GM18867 (cell line): ENCODE measurements at regions not wholly inside any gene's neighbourhood (a gene's known extent, or its start where the extent isn't known, plus 50 kb on each side); places are given as distances from the start of the nearest gene placed in this dataset.

Source experiments
- ATAC-seq: cut with Tn5 transposase; IDR thresholded peaks from one replicate; pipeline ENCODE4 v1.9.1; 2021; ENCODE audit warnings: mild to moderate bottlenecking, moderate library complexity; ENCODE audit not compliant: unreplicated experiment

DNA sequence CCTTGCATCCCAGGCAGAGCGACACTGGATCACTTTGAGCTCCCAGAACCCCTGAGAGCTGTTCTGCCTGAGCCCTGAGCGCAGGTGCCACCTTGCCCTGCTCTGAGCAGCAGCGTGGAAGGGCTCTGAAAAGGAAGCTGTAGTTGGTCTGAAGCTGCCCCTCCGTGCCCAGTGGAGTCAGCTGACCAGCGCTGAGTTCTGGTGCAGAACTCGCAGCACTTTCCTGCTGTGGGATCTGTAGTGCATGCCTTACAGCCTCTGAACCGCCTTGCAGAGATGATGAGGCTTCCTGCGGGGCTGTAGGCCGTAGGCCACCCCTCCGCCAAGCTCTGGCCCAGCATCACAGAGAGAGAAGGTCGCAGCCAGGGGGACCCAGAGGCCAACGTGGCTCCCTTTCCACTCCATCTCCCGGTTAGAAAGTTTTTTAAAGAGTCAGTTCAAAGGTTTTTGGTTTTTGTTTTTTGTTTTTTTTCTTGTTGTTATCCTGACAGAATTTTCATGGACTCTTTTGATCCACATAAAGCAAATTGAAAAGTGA is 158.3 kb upstream of the CST7 start:
- ATAC-seq: no peak

DNA sequence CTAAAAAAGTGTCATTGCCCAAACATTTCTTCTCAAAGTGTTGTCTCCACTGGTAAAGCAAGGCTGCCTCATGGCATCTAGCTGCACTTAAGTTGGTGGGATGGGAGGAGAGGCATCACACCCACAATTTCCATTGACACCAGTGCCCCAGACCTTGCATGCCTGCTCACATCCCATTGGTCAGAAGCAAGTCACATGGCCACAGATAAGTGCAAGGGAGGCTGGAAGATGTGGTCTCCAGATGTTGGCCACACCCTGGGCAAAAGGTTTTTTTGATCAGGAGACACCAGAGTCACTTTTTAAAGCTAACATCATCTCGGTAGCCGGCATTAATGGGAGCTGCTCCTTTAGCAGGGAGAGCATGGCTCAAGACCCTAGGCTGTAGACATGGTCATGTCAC is 157.1 kb upstream of the CST7 start:
- no peak for ATAC-seq

DNA sequence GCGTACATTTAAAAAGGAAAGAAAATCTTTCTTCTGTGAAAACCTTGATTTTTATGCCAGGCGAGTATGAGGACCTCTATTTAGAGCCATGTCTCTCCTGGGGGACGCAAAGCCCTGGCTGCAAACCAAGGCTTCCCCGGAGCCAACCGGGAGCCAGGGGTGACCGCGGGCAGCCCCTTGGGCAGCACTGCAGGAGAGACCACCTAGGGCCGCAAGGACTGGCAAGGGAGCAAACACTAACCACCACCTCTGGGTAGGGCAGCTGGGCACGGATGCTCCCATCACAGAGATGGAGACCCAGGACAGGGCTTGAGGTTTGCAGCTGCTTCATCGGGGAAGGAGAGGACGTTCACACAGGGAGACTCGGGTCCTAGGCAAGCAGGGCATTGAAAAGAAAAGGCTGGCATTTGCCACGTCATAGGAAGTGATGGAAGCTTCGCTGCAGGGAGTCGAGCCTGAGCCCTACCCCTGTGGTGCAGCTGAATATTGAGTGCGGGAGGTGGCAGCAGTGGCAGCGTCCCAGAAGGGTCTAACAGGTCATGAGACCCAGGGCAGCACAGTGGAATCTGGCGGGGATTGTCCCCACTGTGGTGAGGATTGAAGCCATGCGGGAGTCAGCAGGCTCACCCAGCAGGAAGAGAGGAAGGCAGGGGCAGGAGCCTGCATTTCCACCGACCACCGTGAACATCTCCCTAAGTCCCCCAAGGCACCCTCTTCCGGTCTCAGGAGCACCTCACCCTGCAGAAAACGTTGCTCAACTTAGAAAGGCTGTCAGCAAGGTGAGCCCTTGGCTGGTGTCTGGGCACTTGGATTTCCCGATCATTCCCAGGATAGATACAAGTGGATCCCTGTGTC is 156.2 kb upstream of the CST7 start:
- ATAC-seq: no peak

DNA sequence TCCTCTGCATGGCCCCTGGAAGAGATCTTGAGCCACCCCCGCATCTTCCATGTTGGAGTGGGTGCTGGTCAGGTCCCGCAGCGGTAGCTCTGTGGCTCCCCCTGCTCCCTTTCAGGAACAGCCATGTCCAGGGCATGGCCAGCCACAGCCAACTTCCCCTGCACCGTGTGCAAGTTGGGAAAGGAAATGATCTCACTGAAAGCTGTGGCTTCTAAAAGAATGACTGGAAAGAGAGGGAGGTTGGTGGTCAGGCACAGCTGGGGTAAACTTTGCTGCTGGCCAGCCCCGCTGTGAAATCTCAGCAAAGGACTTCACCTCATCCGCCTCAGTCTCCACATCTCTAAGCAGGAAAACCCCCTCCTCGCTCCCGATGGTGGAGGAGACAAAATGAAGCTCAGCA is 153.6 kb upstream of the CST7 start:
- ATAC-seq: no peak

DNA sequence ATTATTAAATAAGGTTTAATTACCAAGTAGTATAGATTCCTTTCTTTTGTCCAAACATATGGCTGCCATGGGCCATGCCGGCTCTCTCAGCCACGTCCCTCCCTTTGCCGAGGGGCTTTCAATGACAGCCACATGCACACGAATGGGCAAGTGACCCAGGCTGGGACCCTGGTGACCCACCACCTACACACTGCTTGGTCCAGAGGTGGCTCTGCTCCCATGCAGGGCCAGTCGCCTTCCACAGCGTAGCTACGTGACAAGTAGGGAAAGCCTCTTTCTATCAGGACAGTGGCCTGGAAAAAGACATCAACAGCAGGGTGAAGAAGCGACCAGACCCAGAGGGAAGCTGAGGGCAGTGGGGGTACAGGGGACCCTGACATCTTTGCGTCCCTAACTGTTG is 152.8 kb upstream of the CST7 start:
- no peak for ATAC-seq

DNA sequence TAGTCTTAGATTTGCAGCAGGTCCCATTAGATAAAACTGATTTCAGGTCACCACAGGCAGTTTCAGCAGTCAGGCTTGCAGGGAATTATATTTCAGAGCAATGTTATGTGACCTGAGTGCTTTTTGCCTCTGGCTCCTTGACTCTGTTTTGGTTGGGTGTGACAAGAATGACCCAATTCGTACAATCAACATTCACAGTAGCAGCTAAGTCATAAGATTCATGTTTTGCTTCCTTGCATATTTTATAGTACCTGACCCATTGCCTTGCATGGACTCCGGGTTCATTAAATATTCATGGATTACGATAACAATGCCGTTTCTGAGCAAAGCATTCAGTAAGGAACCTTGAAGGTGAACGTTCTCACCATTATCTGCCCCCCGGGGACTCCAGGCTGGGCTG is 152.0 kb upstream of the CST7 start:
- ATAC-seq: no peak

DNA sequence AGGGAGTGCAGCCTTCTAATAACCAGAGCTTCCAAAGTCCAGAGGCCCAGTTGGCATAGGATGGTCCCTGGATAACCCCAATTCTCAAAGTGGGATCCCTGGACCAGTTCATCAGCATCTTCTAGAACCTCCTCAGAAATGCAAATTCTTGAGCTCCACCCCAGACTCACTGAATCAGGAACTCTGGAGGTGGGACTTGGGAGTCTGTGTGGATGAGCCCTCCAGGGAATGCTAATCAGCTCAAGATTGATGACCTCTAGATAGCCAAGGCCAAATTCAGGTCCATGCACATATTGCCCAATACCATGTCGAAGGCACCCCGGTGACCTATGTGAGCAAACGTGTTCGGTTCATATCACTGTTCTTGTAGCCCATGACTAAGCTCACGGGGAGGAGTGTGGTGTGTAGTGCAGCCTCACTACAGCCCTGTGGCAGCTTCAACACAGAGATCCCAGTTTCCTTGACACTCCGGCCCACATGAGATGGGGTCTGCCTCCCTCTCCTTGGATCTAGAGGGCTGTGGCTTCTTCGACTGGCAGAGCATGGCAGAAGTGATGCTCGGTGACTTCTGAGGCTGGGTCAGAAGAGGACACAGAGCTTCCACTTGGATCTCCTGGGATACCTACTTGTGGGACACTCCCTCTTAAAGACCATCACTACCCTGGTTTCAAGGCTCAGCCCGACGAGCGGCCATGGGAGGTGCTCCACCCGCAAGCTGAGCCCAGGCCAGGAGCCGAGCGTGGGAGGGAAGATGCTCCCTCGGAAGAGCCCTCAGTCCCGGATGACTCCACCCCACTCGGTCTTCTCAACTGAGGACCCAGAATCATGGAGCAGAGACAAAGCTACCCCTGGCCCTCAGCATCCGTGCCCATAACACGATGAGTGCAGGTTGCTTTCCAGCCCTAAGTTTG is 151.1 kb upstream of the CST7 start:
- no peak for ATAC-seq

DNA sequence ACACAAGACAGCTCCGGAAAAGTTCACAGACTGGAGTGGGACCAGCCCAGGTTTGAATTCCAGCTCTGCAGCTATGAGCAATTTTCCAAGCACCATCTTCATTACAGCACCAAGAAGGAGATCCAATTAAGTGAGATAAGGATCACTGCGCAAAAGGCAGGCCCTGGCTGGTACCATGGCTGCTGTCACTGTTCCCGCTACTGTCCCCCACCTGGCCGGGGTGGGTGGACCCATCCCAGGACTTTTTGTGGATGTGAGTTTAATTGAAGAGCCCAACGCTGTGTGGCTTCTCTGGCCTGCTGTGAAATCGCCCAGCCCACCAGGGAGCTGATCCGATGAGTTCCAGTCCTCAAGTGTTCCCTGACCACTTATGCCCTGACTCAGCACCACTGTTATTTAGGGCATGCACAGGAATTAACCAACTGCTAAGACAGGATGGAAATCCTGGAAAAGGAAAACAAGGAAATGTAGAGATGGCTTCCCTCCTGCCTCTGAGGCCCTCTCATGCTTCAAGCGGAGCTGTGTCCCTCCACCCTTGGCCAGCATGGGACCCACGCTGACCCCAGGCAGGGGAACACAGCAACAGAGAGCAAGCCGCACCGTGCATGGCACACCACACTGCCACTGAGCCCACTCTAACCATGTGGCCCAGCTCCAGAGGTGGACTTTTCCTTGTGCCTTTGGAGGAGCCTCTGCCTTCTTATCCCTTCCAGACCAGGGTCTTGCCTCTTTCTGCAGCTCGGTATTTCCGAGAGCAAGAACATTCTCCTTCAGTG is 150.0 kb upstream of the CST7 start:
- no peak for ATAC-seq

DNA sequence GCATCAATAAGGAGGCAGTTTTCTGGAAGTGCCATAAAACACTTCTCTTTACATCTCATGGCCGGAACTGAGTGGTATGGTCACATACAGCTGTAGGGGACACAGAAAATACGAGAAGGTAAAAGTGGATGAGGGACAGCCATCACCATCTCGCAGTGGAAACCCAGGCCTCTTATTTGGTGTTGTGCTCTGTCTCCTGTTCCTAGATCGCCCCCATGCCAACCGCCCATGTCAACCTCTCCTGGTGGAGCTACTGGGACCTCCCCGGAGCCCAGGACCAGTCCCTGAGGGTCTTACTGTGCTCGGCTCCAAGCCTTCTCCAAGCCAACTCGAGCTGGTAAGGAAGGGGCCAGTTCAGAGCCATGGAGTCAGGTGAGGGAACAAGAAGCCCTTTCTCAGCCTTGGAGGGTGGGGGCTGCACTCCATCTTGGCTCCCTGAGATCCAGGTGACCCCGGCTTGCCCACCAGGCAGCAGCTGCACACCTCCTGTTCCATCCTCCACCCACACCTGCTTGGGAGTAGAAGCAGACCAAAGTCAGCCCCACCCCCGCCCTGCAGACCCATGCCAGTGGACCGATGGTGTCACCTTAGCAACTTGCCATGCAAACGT is 149.0 kb upstream of the CST7 start:
- no peak for ATAC-seq

DNA sequence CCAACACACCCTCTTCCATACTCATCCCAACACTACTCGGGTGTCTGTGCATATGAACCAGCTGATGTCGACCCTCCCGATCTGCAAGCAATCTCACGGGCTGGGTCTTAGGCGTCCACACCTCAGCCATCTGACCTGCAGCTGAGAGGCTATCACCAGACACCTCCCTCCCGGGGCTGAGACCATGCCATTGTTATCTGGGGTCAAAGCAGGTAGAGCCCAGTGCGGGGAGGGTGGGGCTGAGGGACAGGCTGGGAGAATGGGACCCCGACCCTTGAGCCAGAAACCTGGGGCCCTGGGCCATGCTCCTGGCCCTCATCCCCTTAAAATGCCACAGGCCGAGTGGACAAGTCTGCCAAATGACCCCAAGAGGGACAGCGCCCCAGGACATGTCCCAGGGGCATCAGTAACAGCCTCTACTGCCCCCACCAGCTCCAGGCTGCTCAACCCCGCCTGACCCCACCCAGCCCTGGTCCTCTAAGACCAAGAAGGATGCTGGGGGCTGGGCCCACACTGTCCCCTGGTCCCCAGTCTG is 146.7 kb upstream of the CST7 start:
- no peak for ATAC-seq

DNA sequence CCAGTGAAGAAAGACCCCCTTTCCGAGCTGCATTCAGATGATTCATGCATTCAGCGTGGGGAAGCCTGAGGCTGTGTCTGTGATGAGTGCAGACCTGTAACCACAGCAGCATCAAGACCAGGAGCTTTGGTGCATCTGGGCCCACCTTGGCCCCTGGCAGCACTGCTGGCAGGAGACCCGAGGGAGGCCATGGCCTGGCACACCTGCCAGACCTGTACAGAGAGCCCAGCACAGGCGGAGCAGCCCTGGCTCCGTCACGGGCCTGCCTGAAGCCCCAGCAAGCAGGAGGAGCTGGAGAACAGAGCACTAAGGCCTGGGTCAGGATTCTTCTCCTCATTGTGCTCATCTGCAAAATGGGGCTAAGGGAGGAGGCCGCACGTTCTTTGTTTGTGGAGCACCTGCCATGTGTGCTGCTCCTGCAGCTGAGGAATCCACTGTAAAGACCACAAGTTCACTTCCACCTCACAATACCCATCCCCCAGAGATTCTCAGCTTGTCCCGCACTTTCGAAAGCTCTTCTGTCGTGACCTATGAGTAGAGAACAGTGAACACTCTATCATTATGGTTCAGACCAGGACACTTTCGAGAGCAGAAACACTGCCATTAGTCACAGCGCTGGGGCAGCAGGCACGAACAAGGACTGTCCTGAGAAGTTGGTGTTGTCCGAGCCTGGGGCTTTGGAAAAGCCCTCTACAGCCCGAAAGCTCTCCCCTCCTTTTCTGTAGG is 144.4 kb upstream of the CST7 start:
- ATAC-seq: no peak

DNA sequence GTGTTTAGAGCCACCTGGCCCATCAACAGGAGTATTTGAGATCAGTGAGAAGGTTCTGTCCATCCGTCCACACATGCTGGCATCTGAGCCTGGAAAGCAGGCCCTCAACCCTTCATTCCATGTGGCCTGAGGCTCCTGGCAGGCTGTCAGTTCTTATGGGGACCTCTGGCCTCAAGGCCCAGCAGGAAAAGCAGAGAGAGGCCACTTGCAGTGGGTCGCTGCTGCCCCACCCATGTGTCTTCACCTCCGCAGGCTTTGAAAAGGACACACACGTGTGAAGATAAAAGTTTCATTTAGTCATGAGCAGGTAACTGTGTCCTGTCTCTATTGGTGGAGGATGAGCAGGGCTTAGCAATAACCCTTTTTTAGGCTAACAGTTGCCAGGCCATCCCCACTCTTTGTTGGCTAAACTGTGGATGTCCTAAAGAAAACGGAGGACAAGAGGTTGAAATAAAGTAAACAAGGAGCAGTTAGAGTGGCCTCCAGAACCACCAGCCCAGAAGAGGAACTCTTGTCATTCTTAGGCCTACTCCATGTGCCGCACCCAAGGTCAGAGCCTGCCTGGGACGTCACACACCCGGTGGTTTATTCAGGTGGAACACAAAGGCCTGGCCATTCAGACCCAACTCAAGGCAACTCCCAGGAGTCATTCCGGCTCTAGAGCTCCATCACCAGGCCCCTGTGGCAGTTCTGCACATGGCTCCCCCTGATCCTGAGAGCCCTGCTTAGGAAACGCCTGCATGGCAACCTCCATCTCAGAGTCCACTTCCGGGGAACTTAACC is 143.4 kb upstream of the CST7 start:
- no peak for ATAC-seq

DNA sequence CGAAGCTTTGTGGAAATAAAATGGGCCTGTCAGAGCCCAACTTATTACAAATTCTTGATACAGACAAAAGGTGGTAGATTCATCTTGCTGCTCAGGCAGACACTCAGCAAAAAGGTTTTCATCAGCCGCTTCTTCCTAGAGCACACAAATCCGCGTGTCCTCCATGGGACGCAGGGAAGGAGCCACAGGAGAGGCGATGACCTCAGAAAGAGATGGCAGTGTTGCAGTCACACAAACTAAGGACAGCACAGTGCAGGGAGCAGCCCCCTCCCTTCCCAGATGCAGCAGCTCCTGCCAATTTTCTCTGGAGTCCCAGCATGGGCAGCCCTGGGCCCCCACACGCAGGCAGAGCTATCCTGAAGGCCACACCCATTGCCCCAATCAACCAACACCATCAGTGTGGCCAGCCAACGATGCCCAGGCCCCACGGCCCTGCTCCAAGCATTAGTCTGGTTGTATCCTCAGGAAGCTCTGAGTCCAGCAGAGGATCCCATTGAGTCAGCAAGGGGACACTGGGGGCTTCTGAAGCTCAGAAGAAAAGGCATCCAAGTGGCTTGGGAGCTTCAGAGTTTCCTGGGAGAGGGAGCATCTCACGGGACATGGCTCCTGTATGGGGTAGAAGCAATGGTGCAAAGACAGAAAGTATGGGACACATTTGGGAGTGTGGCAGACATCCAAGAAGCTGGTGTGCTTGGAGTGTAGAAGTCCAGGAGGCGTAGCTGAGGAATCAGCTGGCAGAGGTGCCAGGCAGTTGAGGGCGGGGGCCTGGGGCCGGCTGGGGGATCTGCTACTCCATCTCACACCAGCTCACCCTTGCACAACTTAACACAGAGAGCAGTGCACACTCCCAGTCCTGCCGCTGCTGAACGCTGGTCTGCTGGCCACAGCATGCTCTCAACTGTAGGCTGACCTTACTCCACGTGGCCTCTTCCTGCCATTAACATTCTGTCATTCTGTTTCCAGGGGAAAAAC is 142.1 kb upstream of the CST7 start:
- ATAC-seq: no peak

DNA sequence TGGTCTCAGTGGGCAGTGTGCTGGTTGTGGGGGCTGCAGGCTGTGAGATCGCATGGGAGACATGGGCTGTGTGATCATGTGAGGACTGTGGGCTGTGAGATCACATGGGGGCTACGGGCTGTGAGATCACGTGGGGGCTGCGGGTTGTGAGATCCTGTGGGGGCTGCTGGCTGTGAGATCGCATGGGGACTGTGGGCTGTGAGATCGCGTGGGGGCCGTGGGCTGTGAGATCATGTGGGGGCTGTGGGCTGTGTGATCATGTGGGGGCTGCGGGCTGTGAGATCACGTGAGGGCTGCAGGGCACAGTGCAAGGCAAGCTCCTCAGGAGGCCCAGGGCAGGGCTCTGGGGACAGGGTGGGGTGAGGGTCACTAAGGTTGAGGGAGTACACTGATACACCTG is 140.5 kb upstream of the CST7 start:
- no peak for ATAC-seq

DNA sequence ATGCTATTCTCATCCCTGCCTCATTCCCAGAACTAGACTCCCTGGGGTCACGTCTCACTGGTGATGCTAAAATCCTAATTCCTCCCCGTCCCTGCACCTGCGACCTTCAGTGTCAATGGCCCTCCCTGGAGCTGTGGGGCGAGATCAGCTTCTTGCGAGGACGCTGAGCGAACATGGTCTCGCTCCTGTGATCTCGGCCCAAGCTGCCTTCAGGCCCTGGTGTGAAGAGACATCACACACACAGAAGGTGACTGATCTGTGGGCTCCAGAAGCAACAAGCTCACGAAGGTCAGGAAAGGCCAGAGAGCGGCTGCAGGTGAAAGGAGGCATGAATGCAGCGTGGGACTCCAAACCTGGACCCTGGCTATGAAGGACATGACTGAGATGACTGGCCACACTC is 139.5 kb upstream of the CST7 start:
- no peak for ATAC-seq

DNA sequence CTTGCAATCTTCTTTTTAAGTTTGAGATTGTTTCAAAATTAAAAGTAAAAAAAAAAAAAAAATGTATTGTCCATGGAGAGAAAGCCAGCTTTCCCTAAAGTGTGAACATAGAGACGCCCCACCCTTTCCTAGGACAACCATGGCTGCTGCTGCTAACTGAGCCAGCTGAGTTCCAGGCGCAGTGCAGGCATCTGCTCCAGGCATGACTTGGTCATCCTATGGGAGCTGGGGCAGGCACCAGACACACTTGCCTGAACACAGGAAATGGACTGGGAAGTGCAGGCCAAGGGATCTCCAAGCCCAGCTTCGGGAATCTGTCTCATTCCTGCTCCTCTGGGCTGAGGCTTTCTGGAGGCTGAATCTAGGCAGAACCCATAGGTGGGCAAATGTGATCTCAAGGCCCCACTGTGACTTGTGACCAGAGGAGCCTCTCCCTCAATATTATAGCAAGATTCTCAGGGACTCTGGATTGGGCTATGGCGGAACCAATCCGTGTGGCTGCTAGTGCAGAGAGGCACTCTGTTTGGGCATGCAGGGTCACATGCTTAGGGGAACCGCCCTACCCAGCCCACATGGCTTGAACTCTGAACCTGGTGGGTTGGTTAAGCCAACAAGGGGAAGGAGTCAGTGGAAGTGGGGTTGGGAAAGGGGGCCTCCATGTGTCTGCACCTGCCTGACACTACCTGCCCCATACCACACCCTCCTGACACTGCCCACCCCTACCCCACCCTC is 138.2 kb upstream of the CST7 start:
- ATAC-seq: no peak

DNA sequence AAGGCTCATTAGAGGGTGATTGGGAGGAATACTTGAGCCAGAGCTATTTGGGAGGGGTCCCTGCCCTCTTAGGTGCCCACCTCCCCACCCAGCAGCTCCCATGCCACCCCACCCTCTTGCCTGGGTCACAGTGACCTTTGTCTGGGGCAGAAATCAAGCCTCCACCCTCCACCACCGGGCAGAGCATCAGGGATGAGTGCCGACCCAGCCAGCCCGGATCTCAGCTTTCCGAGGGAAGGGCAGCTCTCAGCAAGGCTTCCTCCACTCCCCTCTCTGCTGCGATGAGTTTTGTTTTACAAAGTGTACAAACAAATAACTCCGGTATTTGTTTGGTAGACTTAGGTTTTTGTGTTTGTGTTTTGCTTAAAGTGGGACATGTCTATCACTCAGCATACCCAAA is 136.7 kb upstream of the CST7 start:
- ATAC-seq: no peak
